SU-DHL-6 (cell line): ENCODE measurements at regions not wholly inside any gene's neighbourhood (a gene's known extent, or its start where the extent isn't known, plus 50 kb on each side); places are given as distances from the start of the nearest gene placed in this dataset.

Source experiments
- EZH2phosphoT487 ChIP-seq: fragments of 200-600 bp; sonication (generic), shearing (Covaris generic); conservative IDR thresholded peaks from 2 replicates; pipeline ENCODE4 v1.6.1; 2018; ENCODE audit warnings: mild to moderate bottlenecking, antibody characterized with exemption, low read length, moderate library complexity, mixed read lengths
- TF ChIP-seq, protein P1 (sequence below): fragments of 200-600 bp; sonication (generic); IDR thresholded peaks from one replicate; pipeline ENCODE4 v1.5.1; 2017; ENCODE audit warnings: antibody characterized with exemption, mild to moderate bottlenecking, low read length, moderate library complexity; ENCODE audit not compliant: insufficient read depth, poor library complexity, severe bottlenecking

DNA sequence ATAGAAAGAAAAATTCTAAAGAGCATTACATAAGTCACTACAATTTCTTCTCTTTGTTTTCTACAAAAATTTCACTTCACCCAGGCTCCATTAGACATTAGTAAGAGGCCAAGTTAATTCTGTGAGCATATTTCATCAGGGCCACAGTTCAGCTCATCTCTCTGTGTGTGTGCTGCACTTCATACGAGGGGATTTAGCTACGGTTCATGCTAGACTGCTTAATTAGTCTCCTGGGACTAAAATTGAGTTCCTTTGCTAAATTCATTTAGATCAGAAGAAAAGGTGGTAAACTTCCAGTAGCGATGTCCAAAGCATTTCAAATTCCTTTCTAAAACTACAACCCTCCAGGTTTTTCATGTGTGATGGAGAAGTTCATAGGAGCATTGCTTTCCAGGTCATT lies 83.1 kb upstream of the SETMAR start:
- TF ChIP-seq, protein P1, sequence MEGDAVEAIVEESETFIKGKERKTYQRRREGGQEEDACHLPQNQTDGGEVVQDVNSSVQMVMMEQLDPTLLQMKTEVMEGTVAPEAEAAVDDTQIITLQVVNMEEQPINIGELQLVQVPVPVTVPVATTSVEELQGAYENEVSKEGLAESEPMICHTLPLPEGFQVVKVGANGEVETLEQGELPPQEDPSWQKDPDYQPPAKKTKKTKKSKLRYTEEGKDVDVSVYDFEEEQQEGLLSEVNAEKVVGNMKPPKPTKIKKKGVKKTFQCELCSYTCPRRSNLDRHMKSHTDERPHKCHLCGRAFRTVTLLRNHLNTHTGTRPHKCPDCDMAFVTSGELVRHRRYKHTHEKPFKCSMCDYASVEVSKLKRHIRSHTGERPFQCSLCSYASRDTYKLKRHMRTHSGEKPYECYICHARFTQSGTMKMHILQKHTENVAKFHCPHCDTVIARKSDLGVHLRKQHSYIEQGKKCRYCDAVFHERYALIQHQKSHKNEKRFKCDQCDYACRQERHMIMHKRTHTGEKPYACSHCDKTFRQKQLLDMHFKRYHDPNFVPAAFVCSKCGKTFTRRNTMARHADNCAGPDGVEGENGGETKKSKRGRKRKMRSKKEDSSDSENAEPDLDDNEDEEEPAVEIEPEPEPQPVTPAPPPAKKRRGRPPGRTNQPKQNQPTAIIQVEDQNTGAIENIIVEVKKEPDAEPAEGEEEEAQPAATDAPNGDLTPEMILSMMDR, result no peak
- TF ChIP-seq EZH2phosphoT487, result no peak
